Esophagus mucosa (tissue), 1 donor: ENCODE measurements at regions not wholly inside any gene's neighbourhood (a gene's known extent, or its start where the extent isn't known, plus 50 kb on each side); places are given as distances from the start of the nearest gene placed in this dataset.
"Not testable (repeated sequence)": the region's sequence is repeated elsewhere in the genome, so short reads cannot be mapped to it uniquely, and the experiment has no call there.

Experiments
- ATAC-seq: fragments of 200-7000 bp; cut with Tn5 transposase; one replicate; pipeline ENCODE4 v1.9.1; 2020
- donor health status: DM: yes; HTN: yes; CAD: no.

- ATAC-seq = no peak
Measured at GRCh38 chr12:96085475-96085874, 50.1 kb upstream of the LTA4H start.

GRCh38 chr12:96086190-96086589 lies 50.8 kb upstream of the LTA4H start:
- ATAC-seq = not testable (repeated sequence)

GRCh38 chr12:96091833-96092232 lies 56.4 kb upstream of the LTA4H start:
- ATAC-seq = peak; percentile 45

- peak; percentile 68 for ATAC-seq
Measured at GRCh38 chr12:96093543-96094196, 58.3 kb upstream of the LTA4H start.

- ATAC-seq = peak; percentile 84
Measured at GRCh38 chr12:96094201-96094600, 58.8 kb upstream of the LTA4H start.

GRCh38 chr12:96098631-96099030 lies 63.2 kb upstream of the LTA4H start:
- no peak for ATAC-seq

- no peak for ATAC-seq
Measured at GRCh38 chr12:96099421-96099820, 64.0 kb upstream of the LTA4H start.

- ATAC-seq = no peak
Measured at GRCh38 chr12:96099986-96100385, 64.6 kb upstream of the LTA4H start.

GRCh38 chr12:96101806-96102205 lies 66.4 kb upstream of the LTA4H start:
- ATAC-seq = no peak

- ATAC-seq = peak; percentile 38
Measured at GRCh38 chr12:96103067-96103644, 67.8 kb upstream of the LTA4H start.

- no peak for ATAC-seq
Measured at GRCh38 chr12:96104566-96104965, 69.2 kb upstream of the LTA4H start.

- ATAC-seq = no peak
Measured at GRCh38 chr12:96106137-96106536, 70.8 kb upstream of the LTA4H start.

- no peak for ATAC-seq
Measured at GRCh38 chr12:96107236-96107635, 71.8 kb upstream of the LTA4H start.

- peak; percentile 85 for ATAC-seq
Measured at GRCh38 chr12:96108321-96108720, 72.9 kb upstream of the LTA4H start.

- ATAC-seq = not testable (repeated sequence)
Measured at GRCh38 chr12:96108941-96109340, 73.6 kb upstream of the LTA4H start.

GRCh38 chr12:96112733-96113132 lies 77.3 kb upstream of the LTA4H start:
- no peak for ATAC-seq

GRCh38 chr12:96117460-96117859 lies 76.7 kb upstream of the ELK3 start:
- ATAC-seq = no peak

GRCh38 chr12:96120359-96121100 lies 73.6 kb upstream of the ELK3 start:
- peak; percentile 48 for ATAC-seq

GRCh38 chr12:96121271-96121711 lies 72.9 kb upstream of the ELK3 start:
- ATAC-seq = no peak

- ATAC-seq = not testable (repeated sequence)
Measured at GRCh38 chr12:96128292-96128691, 65.9 kb upstream of the ELK3 start.

GRCh38 chr12:96130396-96131059 lies 63.6 kb upstream of the ELK3 start:
- no peak for ATAC-seq

- no peak for ATAC-seq
Measured at GRCh38 chr12:96131230-96131788, 62.9 kb upstream of the ELK3 start.

- ATAC-seq = no peak
Measured at GRCh38 chr12:96132819-96133218, 61.4 kb upstream of the ELK3 start.
